ENCODE measurements at regions not wholly inside any gene's neighbourhood (a gene's known extent, or its start where the extent isn't known, plus 50 kb on each side); places are given as distances from the start of the nearest gene placed in this dataset.

- TF ChIP-seq CTCF (conservative IDR thresholded peaks at IDR 0.05; ENCODE audit: low read depth, low read length) = no peak
- no peak overlapping the region for H3K4me3 ChIP-seq (ENCODE audit: low read depth, low read length)
- DNase-seq (ENCODE audit: low read depth) = no peak
Observed at GRCh38 chr2:67294218-67294617, 102.9 kb upstream of the ETAA1 start.

- TF ChIP-seq CTCF (conservative IDR thresholded peaks at IDR 0.05; ENCODE audit: low read depth, low read length) = no peak
- no peak overlapping the region for H3K4me3 ChIP-seq (ENCODE audit: low read depth, low read length)
- no peak for DNase-seq (ENCODE audit: low read depth)
Observed at GRCh38 chr2:67295406-67295805, 101.7 kb upstream of the ETAA1 start.

GRCh38 chr2:67295851-67296250 is 101.3 kb upstream of the ETAA1 start:
- no peak overlapping the region for H3K4me3 ChIP-seq (ENCODE audit: low read depth, low read length)
- TF ChIP-seq CTCF (conservative IDR thresholded peaks at IDR 0.05; ENCODE audit: low read depth, low read length) = no peak
- DNase-seq (ENCODE audit: low read depth) = no peak

- H3K4me3 ChIP-seq (ENCODE audit: low read depth, low read length) = no peak overlapping the region
- TF ChIP-seq CTCF (conservative IDR thresholded peaks at IDR 0.05; ENCODE audit: low read depth, low read length) = no peak
- peak; percentile 52 for DNase-seq (ENCODE audit: low read depth)
Observed at GRCh38 chr2:67304300-67304890, 92.7 kb upstream of the ETAA1 start.

- no peak for DNase-seq (ENCODE audit: low read depth)
- no peak for TF ChIP-seq CTCF (conservative IDR thresholded peaks at IDR 0.05; ENCODE audit: low read depth, low read length)
Observed at GRCh38 chr2:67309281-67309680, 87.9 kb upstream of the ETAA1 start.

GRCh38 chr2:67311536-67311935 is 85.6 kb upstream of the ETAA1 start:
- no peak for TF ChIP-seq CTCF (conservative IDR thresholded peaks at IDR 0.05; ENCODE audit: low read depth, low read length)
- H3K4me3 ChIP-seq (ENCODE audit: low read depth, low read length) = no peak overlapping the region
- no peak for DNase-seq (ENCODE audit: low read depth)

More at GRCh38 chr2:67309281-67309680, 87.9 kb upstream of the ETAA1 start:
- no peak overlapping the region for H3K4me3 ChIP-seq (ENCODE audit: low read depth, low read length)

GRCh38 chr2:67312871-67313270 is 84.3 kb upstream of the ETAA1 start:
- TF ChIP-seq CTCF (conservative IDR thresholded peaks at IDR 0.05; ENCODE audit: low read depth, low read length) = no peak
- H3K4me3 ChIP-seq (ENCODE audit: low read depth, low read length) = no peak overlapping the region
- no peak for DNase-seq (ENCODE audit: low read depth)
